ENCODE measurements at regions not wholly inside any gene's neighbourhood (a gene's known extent, or its start where the extent isn't known, plus 50 kb on each side); places are given as distances from the start of the nearest gene placed in this dataset.

DNA sequence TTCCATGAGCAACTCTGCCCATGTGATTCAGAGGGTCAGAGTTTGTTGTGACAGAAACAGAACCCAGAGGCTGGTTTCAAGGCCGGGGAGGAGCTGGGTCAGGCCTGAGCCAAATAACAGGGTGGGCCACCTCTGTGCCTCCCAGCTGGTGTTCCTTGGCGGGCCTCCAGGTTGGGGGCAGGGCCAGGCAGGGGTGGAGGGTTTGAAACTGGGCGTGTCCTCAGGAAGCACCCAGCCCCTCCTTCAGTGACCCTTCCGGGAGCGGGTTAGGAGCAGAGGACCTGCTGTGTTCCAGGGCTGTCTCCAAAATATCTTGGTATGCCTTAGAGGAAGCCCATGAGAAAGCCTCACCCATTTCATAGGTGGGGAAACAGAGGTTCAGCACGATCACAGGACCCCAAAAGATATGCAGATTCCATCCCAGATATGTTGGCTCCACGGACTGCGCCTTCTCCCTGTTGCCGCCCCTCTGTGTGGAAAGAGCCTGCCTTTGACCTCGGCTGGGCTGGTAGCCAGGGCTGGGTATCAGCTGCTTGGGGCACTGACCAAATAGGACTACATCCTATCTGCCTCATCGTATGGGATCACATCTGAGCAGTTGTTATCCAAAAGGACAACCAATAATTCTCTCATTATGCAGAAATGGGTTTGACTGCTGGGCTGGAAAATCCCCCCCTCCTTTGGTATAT lies 74.8 kb upstream of the GLI2 start:
- H3K4me3 ChIP-seq (ENCODE audit: low read length in 2 of 2) = no peak overlapping the region
- no peak overlapping the region for H2BK5ac ChIP-seq (ENCODE audit: low read length)
- no peak overlapping the region for H4K8ac ChIP-seq (ENCODE audit: low read depth, low read length)
- no peak for DNase-seq (ENCODE audit: low spot score)
- no CpG with 5 or more reads among the region's 11 CpGs for WGBS, 2 donors (ENCODE audit: extremely low coverage in 2 of 2, insufficient read length in 2 of 2, insufficient replicate concordance in 1 of 2)
- H3K23ac ChIP-seq (ENCODE audit: low read depth, low read length, poor library complexity) = peak overlapping the region; percentile 28
- no peak overlapping the region for H3K4me2 ChIP-seq (ENCODE audit: insufficient read depth, low read length, poor library complexity, severe bottlenecking)
- H3K18ac ChIP-seq (ENCODE audit: low read length) = peak overlapping the region; percentile 15
- no peak overlapping the region for H3K4ac ChIP-seq (ENCODE audit: low read length)
- no peaks in the 10 kb centered on the region for H3K79me1 ChIP-seq (ENCODE audit: low read depth, low read length)
- peaks cover 0 to 51% (median 13%) of the 10 kb centered on the region in 3 experiments for H3K27me3 ChIP-seq (ENCODE audit: control insufficient read depth in 3 of 3, insufficient read depth in 3 of 3, low read depth in 1 of 3, low read length in 3 of 3)
- H3K14ac ChIP-seq (ENCODE audit: low read length) = peak overlapping the region; percentile 17
- H2BK120ac ChIP-seq (ENCODE audit: low read depth, low read length) = no peak overlapping the region
- H2AK5ac ChIP-seq (ENCODE audit: low read depth, low read length) = no peak overlapping the region
- H3K27ac ChIP-seq (replicated peaks; ENCODE audit: low read length) = no peak overlapping the region
- H3K9ac ChIP-seq (ENCODE audit: low read depth, low read length, poor library complexity) = no peak overlapping the region
- peaks cover 2 to 3% of the 10 kb centered on the region in 2 donors for H3K4me1 ChIP-seq (ENCODE audit: control insufficient read depth in 2 of 2, insufficient read depth in 1 of 2, low read depth in 1 of 2, low read length in 2 of 2)
- H2AFZ ChIP-seq (ENCODE audit: low read length) = peak overlapping the region; percentile 20
- no peak overlapping the region for H2BK15ac ChIP-seq (ENCODE audit: low read length)
- H4K91ac ChIP-seq (ENCODE audit: low read depth, low read length, poor library complexity) = no peak overlapping the region
- peaks cover 0 to 10% of the 10 kb centered on the region in 2 donors for H3K9me3 ChIP-seq (replicated peaks in 1 of 2; ENCODE audit: control insufficient read depth in 2 of 2, insufficient read depth in 1 of 2, low read depth in 1 of 2, low read length in 2 of 2)
- H3K36me3 ChIP-seq (replicated peaks in 1 of 2; ENCODE audit: control insufficient read depth in 2 of 2, insufficient read depth in 2 of 2, low read length in 2 of 2) = no peaks in the 10 kb centered on the region
- H2BK12ac ChIP-seq (ENCODE audit: low read length) = no peak overlapping the region

DNA sequence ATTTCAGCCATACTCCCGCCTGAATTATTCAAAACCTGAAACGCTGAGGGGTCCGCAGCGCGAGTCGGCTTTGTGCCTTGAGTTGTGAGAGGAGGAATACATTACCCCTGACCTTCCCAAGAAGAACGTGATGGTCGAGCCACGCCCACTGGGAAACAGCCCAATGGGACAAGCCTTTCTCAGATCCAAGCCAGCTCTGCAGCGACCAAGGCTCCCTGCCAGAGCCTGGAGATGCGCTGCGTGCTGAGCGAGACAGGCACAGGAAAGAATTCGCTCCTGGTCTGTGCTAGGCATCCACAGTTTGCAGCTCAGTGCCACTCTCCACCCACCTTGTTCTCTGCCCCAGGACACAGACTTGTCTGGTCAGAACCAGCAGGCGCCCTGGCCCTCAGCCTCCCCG lies 74.1 kb upstream of the GLI2 start:
- Histone ChIP-seq H3K18ac (ENCODE audit: low read length) (peak overlapping the region; percentile 72), H4K8ac (ENCODE audit: low read depth, low read length) (no peak overlapping the region), H2BK15ac (ENCODE audit: low read length) (no peak overlapping the region), H3K4me1 (ENCODE audit: control insufficient read depth in 2 of 2, insufficient read depth in 1 of 2, low read depth in 1 of 2, low read length in 2 of 2) (peaks cover 2 to 3% of the 10 kb centered on the region in 2 donors), H2BK120ac (ENCODE audit: low read depth, low read length) (no peak overlapping the region), H4K91ac (ENCODE audit: low read depth, low read length, poor library complexity) (no peak overlapping the region), H3K23ac (ENCODE audit: low read depth, low read length, poor library complexity) (no peak overlapping the region), H3K27ac (replicated peaks; ENCODE audit: low read length) (no peak overlapping the region), H3K27me3 (ENCODE audit: control insufficient read depth in 3 of 3, insufficient read depth in 3 of 3, low read depth in 1 of 3, low read length in 3 of 3) (peaks cover 0 to 51% (median 13%) of the 10 kb centered on the region in 3 experiments), H2BK12ac (ENCODE audit: low read length) (no peak overlapping the region), H3K4me3 (ENCODE audit: low read length in 2 of 2) (no peak overlapping the region), H2AK5ac (ENCODE audit: low read depth, low read length) (no peak overlapping the region), H3K9ac (ENCODE audit: low read depth, low read length, poor library complexity) (no peak overlapping the region), H3K9me3 (replicated peaks in 1 of 2; ENCODE audit: control insufficient read depth in 2 of 2, insufficient read depth in 1 of 2, low read depth in 1 of 2, low read length in 2 of 2) (peaks cover 2 to 12% of the 10 kb centered on the region in 2 donors), H2AFZ (ENCODE audit: low read length) (peak overlapping the region; percentile 20), H3K4me2 (ENCODE audit: insufficient read depth, low read length, poor library complexity, severe bottlenecking) (no peak overlapping the region), H3K14ac (ENCODE audit: low read length) (no peak overlapping the region), H3K4ac (ENCODE audit: low read length) (no peak overlapping the region), H3K79me1 (ENCODE audit: low read depth, low read length) (no peaks in the 10 kb centered on the region), H2BK5ac (ENCODE audit: low read length) (no peak overlapping the region), H3K36me3 (replicated peaks in 1 of 2; ENCODE audit: control insufficient read depth in 2 of 2, insufficient read depth in 2 of 2, low read length in 2 of 2) (no peaks in the 10 kb centered on the region)
- no CpG with 5 or more reads among the region's 16 CpGs for WGBS, 2 donors (ENCODE audit: extremely low coverage in 2 of 2, insufficient read length in 2 of 2, insufficient replicate concordance in 1 of 2)
- no peak for DNase-seq (ENCODE audit: low spot score)

DNA sequence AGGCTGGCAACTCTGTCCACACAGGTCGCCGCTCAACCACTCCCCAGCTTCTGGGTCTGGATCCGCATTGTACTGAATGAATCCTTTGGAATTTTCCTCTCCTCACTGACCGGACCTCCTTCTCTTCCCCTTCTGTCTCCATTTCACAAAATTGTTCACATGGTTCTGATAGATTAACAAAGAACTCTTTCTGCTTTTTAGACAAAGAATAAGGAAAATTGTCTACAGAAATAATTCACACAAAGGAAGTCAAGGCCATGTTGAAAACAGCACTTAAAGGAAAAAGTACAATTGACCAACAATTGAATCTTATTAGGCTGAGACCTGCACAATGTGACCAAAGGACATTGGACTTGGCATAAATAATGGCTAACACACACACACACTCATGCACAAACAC lies 73.6 kb upstream of the GLI2 start:
- no peak overlapping the region for H3K27ac ChIP-seq (replicated peaks; ENCODE audit: low read length)
- no peak overlapping the region for H2AK5ac ChIP-seq (ENCODE audit: low read depth, low read length)
- H3K4me2 ChIP-seq (ENCODE audit: insufficient read depth, low read length, poor library complexity, severe bottlenecking) = no peak overlapping the region

DNA sequence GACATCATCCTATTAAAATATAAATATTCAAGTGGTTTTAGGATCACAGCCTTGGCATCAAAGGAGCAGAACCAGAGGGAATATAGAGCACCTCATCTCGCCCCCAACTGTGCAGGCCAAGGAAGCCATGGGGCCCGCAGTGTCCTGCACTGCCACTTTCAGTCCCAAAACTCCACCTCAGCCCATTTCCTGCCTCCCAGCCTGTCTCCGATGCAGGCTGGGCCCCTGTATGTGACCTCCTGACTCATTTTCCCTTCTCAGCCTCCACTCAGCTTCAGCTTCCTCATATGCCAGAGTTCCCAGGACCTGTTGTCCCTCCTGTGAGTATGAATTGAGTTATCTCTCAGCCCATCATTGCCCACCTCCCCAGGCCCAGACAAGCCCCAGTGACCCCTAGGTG lies 72.9 kb upstream of the GLI2 start:
- Histone ChIP-seq H4K8ac (ENCODE audit: low read depth, low read length) (no peak overlapping the region), H3K18ac (ENCODE audit: low read length) (no peak overlapping the region), H3K4me2 (ENCODE audit: insufficient read depth, low read length, poor library complexity, severe bottlenecking) (no peak overlapping the region), H3K23ac (ENCODE audit: low read depth, low read length, poor library complexity) (no peak overlapping the region), H2BK12ac (ENCODE audit: low read length) (no peak overlapping the region), H3K4me3 (ENCODE audit: low read length in 2 of 2) (no peak overlapping the region), H2BK5ac (ENCODE audit: low read length) (no peak overlapping the region), H2BK120ac (ENCODE audit: low read depth, low read length) (no peak overlapping the region), H3K9me3 (replicated peaks in 1 of 2; ENCODE audit: control insufficient read depth in 2 of 2, insufficient read depth in 1 of 2, low read depth in 1 of 2, low read length in 2 of 2) (peaks cover 3 to 19% of the 10 kb centered on the region in 2 donors), H3K14ac (ENCODE audit: low read length) (no peak overlapping the region), H3K27ac (replicated peaks; ENCODE audit: low read length) (no peak overlapping the region), H3K4ac (ENCODE audit: low read length) (no peak overlapping the region), H3K9ac (ENCODE audit: low read depth, low read length, poor library complexity) (no peak overlapping the region), H3K27me3 (ENCODE audit: control insufficient read depth in 3 of 3, insufficient read depth in 3 of 3, low read depth in 1 of 3, low read length in 3 of 3) (peaks cover 0 to 41% (median 13%) of the 10 kb centered on the region in 3 experiments), H2AFZ (ENCODE audit: low read length) (no peak overlapping the region), H3K36me3 (replicated peaks in 1 of 2; ENCODE audit: control insufficient read depth in 2 of 2, insufficient read depth in 2 of 2, low read length in 2 of 2) (no peaks in the 10 kb centered on the region), H2BK15ac (ENCODE audit: low read length) (no peak overlapping the region), H4K91ac (ENCODE audit: low read depth, low read length, poor library complexity) (no peak overlapping the region), H3K4me1 (ENCODE audit: control insufficient read depth in 2 of 2, insufficient read depth in 1 of 2, low read depth in 1 of 2, low read length in 2 of 2) (peaks cover 2 to 3% of the 10 kb centered on the region in 2 donors), H2AK5ac (ENCODE audit: low read depth, low read length) (no peak overlapping the region), H3K79me1 (ENCODE audit: low read depth, low read length) (no peaks in the 10 kb centered on the region)
- no CpG with 5 or more reads among the region's 3 CpGs for WGBS, 2 donors (ENCODE audit: extremely low coverage in 2 of 2, insufficient read length in 2 of 2, insufficient replicate concordance in 1 of 2)
- no peak for DNase-seq (ENCODE audit: low spot score)

More for the DNA sequence above, 73.6 kb upstream of the GLI2 start:
- H2BK15ac ChIP-seq (ENCODE audit: low read length) = no peak overlapping the region
- peaks cover 2 to 17% of the 10 kb centered on the region in 2 donors for H3K9me3 ChIP-seq (replicated peaks in 1 of 2; ENCODE audit: control insufficient read depth in 2 of 2, insufficient read depth in 1 of 2, low read depth in 1 of 2, low read length in 2 of 2)
- H3K4me3 ChIP-seq (ENCODE audit: low read length in 2 of 2) = no peak overlapping the region
- no peak overlapping the region for H4K91ac ChIP-seq (ENCODE audit: low read depth, low read length, poor library complexity)
- H3K27me3 ChIP-seq (ENCODE audit: control insufficient read depth in 3 of 3, insufficient read depth in 3 of 3, low read depth in 1 of 3, low read length in 3 of 3) = peaks cover 0 to 47% (median 13%) of the 10 kb centered on the region in 3 experiments
- no CpG with 5 or more reads among the region's 4 CpGs for WGBS, 2 donors (ENCODE audit: extremely low coverage in 2 of 2, insufficient read length in 2 of 2, insufficient replicate concordance in 1 of 2)
- no peaks in the 10 kb centered on the region for H3K36me3 ChIP-seq (replicated peaks in 1 of 2; ENCODE audit: control insufficient read depth in 2 of 2, insufficient read depth in 2 of 2, low read length in 2 of 2)
- H2BK5ac ChIP-seq (ENCODE audit: low read length) = no peak overlapping the region
- H2BK12ac ChIP-seq (ENCODE audit: low read length) = no peak overlapping the region
- H2BK120ac ChIP-seq (ENCODE audit: low read depth, low read length) = no peak overlapping the region
- no peak overlapping the region for H3K9ac ChIP-seq (ENCODE audit: low read depth, low read length, poor library complexity)
- no peak overlapping the region for H3K14ac ChIP-seq (ENCODE audit: low read length)
- peaks cover 2 to 3% of the 10 kb centered on the region in 2 donors for H3K4me1 ChIP-seq (ENCODE audit: control insufficient read depth in 2 of 2, insufficient read depth in 1 of 2, low read depth in 1 of 2, low read length in 2 of 2)
- H3K23ac ChIP-seq (ENCODE audit: low read depth, low read length, poor library complexity) = no peak overlapping the region
- DNase-seq (ENCODE audit: low spot score) = no peak
- H2AFZ ChIP-seq (ENCODE audit: low read length) = peak overlapping the region; percentile 20
- no peak overlapping the region for H3K18ac ChIP-seq (ENCODE audit: low read length)
- H3K79me1 ChIP-seq (ENCODE audit: low read depth, low read length) = no peaks in the 10 kb centered on the region
- H4K8ac ChIP-seq (ENCODE audit: low read depth, low read length) = no peak overlapping the region
- H3K4ac ChIP-seq (ENCODE audit: low read length) = no peak overlapping the region

All from neuronal stem cell (in vitro differentiated cells).